Activated gamma-delta T cell treated with Interleukin-2 at 50 U/mL for 16 hours (primary cell): ENCODE measurements at regions not wholly inside any gene's neighbourhood (a gene's known extent, or its start where the extent isn't known, plus 50 kb on each side); places are given as distances from the start of the nearest gene placed in this dataset.

ENCODE experiments used
- DNase-seq: peaks from one replicate; pipeline ENCODE4 v3.0.0-alpha.2; 2020

- DNase-seq, result no peak
These were observed 208.8 kb upstream of the GMDS start for GRCh38 chr6:2454180-2454579.

- DNase-seq, result no peak
These were observed 205.1 kb upstream of the GMDS start for GRCh38 chr6:2450546-2450945.

GRCh38 chr6:2449572-2449940 is 204.2 kb upstream of the GMDS start:
- DNase-seq, result no peak

GRCh38 chr6:2448826-2449571 is 203.6 kb upstream of the GMDS start:
- no peak for DNase-seq

- DNase-seq, result no peak
These were observed 202.5 kb upstream of the GMDS start for GRCh38 chr6:2447931-2448330.

GRCh38 chr6:2447318-2447920 is 202.0 kb upstream of the GMDS start:
- DNase-seq, result no peak

- no peak for DNase-seq
These were observed 196.4 kb upstream of the GMDS start for GRCh38 chr6:2441601-2442475.

- no peak for DNase-seq
These were observed 195.1 kb upstream of the GMDS start for GRCh38 chr6:2440516-2440915.

GRCh38 chr6:2439632-2440031 is 194.2 kb upstream of the GMDS start:
- no peak for DNase-seq

GRCh38 chr6:2439082-2439481 is 193.7 kb upstream of the GMDS start:
- no peak for DNase-seq

- DNase-seq, result no peak
These were observed 191.2 kb upstream of the GMDS start for GRCh38 chr6:2436410-2437154.

- DNase-seq, result no peak
These were observed 189.9 kb upstream of the GMDS start for GRCh38 chr6:2435323-2435722.

GRCh38 chr6:2434912-2435311 is 189.5 kb upstream of the GMDS start:
- no peak for DNase-seq

GRCh38 chr6:2434116-2434515 is 188.7 kb upstream of the GMDS start:
- no peak for DNase-seq

- no peak for DNase-seq
These were observed 188.3 kb upstream of the GMDS start for GRCh38 chr6:2433711-2434110.

GRCh38 chr6:2433266-2433665 is 187.9 kb upstream of the GMDS start:
- DNase-seq, result no peak

- no peak for DNase-seq
These were observed 186.9 kb upstream of the GMDS start for GRCh38 chr6:2432292-2432691.

- no peak for DNase-seq
These were observed 185.2 kb upstream of the GMDS start for GRCh38 chr6:2430612-2431011.

GRCh38 chr6:2429460-2429859 is 184.1 kb upstream of the GMDS start:
- DNase-seq, result no peak

- no peak for DNase-seq
These were observed 183.6 kb upstream of the GMDS start for GRCh38 chr6:2429032-2429431.

- no peak for DNase-seq
These were observed 181.3 kb upstream of the GMDS start for GRCh38 chr6:2426561-2427340.

GRCh38 chr6:2416128-2416712 is 170.8 kb upstream of the GMDS start:
- DNase-seq, result no peak
